Fibroblast of lung (primary cell): ENCODE measurements at regions not wholly inside any gene's neighbourhood (a gene's known extent, or its start where the extent isn't known, plus 50 kb on each side); places are given as distances from the start of the nearest gene placed in this dataset.

ENCODE experiments used
- DNase-seq, 2 donors: peaks; one replicate each; pipeline versions ENCODE4 v3.0.0 to v3.0.0-alpha.2; 2010; ENCODE audit warnings: low read depth in 2 of 2
- H2AFZ ChIP-seq: 2 replicates; pipeline ENCODE4 v1.5.1; 2012; ENCODE audit warnings: low read length, control low read depth, inconsistent platforms
- H3K27ac ChIP-seq: 2 replicates; pipeline ENCODE4 v1.5.1; 2011; ENCODE audit warnings: low read length, control low read depth; ENCODE audit not compliant: insufficient read depth
- H3K27me3 ChIP-seq: 2 replicates; pipeline ENCODE4 v1.5.1; 2011; ENCODE audit warnings: mild to moderate bottlenecking, low read length; ENCODE audit not compliant: control insufficient read depth, insufficient read depth
- H3K36me3 ChIP-seq: 2 replicates; pipeline ENCODE4 v1.5.1; 2011; ENCODE audit warnings: low read length; ENCODE audit not compliant: control insufficient read depth, insufficient read depth
- H3K4me1 ChIP-seq: 2 replicates; pipeline ENCODE4 v1.5.1; 2011; ENCODE audit warnings: low read length; ENCODE audit not compliant: control insufficient read depth, insufficient read depth; ENCODE audit errors: extremely low read depth
- H3K4me2 ChIP-seq: 2 replicates; pipeline ENCODE4 v1.5.1; 2011; ENCODE audit warnings: low read length, control low read depth; ENCODE audit not compliant: insufficient read depth; ENCODE audit errors: extremely low read depth
- H3K4me3 ChIP-seq, 4 experiments: fragments of 200-600 bp in 1 of 4; sonication (generic) in 1 of 4; replicated peaks in 1 of 4; 2 replicates each; pipeline ENCODE4 v1.5.1; 2011 to 2016; ENCODE audit warnings: low read length in 4 of 4, low read depth in 3 of 4, mild to moderate bottlenecking in 3 of 4, control low read depth in 2 of 4, inconsistent platforms in 1 of 4, mixed read lengths in 1 of 4; ENCODE audit not compliant: insufficient read depth in 1 of 4; ENCODE audit errors: control extremely low read depth in 1 of 4
- H3K79me2 ChIP-seq: 2 replicates; pipeline ENCODE4 v1.5.1; 2012; ENCODE audit warnings: mild to moderate bottlenecking, low read length, inconsistent platforms; ENCODE audit not compliant: control insufficient read depth, insufficient read depth
- H3K9ac ChIP-seq: 2 replicates; pipeline ENCODE4 v1.5.1; 2011; ENCODE audit warnings: mild to moderate bottlenecking, low read length, control low read depth; ENCODE audit not compliant: insufficient read depth
- H3K9me3 ChIP-seq: 2 replicates; pipeline ENCODE4 v1.5.1; 2012; ENCODE audit warnings: low read depth, low read length; ENCODE audit not compliant: control insufficient read depth, insufficient read depth
- H4K20me1 ChIP-seq: 2 replicates; pipeline ENCODE4 v1.5.1; 2011; ENCODE audit warnings: low read length; ENCODE audit not compliant: control insufficient read depth, insufficient read depth; ENCODE audit errors: extremely low read depth
- CTCF ChIP-seq, 2 donors: IDR thresholded peaks in 1 of 2; conservative IDR thresholded peaks in 1 of 2; 1 replicate in 1 of 2; 2 replicates in 1 of 2; pipeline ENCODE4 v1.5.1; 2011 to 2012; ENCODE audit warnings: low read length in 2 of 2, control low read depth in 1 of 2, inconsistent platforms in 1 of 2, low read depth in 1 of 2, mild to moderate bottlenecking in 1 of 2
- EZH2 ChIP-seq: IDR thresholded peaks from 2 replicates; pipeline ENCODE4 v1.5.1; 2012; ENCODE audit warnings: low read length, control low read depth, mild to moderate bottlenecking; ENCODE audit errors: missing control alignments

GRCh38 chr9:29865764-29866313, 2292.6 kb upstream of the C9orf72 start:
- Histone ChIP-seq H4K20me1 (no peaks in the 10 kb centered on the region), H2AFZ (no peak overlapping the region), H3K9ac (no peak overlapping the region), H3K27ac (no peak overlapping the region), H3K79me2 (no peaks in the 10 kb centered on the region), H3K36me3 (no peaks in the 10 kb centered on the region), H3K9me3 (no peaks in the 10 kb centered on the region), H3K4me2 (no peak overlapping the region), H3K4me1 (no peaks in the 10 kb centered on the region), H3K4me3 (no peak overlapping the region), H3K27me3 (no peaks in the 10 kb centered on the region)
- no peak for TF ChIP-seq CTCF (conservative IDR thresholded peaks at IDR 0.05 in 1 of 2, IDR thresholded peaks at IDR 0.05 in 1 of 2; ENCODE audit: low read depth in 1 of 2, low read length in 2 of 2)
- no peak for TF ChIP-seq EZH2
- DNase-seq = no peak

GRCh38 chr9:29866556-29866955, 2293.3 kb upstream of the C9orf72 start:
- Histone ChIP-seq H3K27ac (no peak overlapping the region), H3K9ac (no peak overlapping the region), H3K79me2 (no peaks in the 10 kb centered on the region), H3K4me1 (no peaks in the 10 kb centered on the region), H3K9me3 (no peaks in the 10 kb centered on the region), H4K20me1 (no peaks in the 10 kb centered on the region), H2AFZ (no peak overlapping the region), H3K36me3 (no peaks in the 10 kb centered on the region), H3K27me3 (no peaks in the 10 kb centered on the region), H3K4me2 (no peak overlapping the region), H3K4me3 (no peak overlapping the region)
- no peak for DNase-seq
- no peak for TF ChIP-seq CTCF (conservative IDR thresholded peaks at IDR 0.05 in 1 of 2, IDR thresholded peaks at IDR 0.05 in 1 of 2; ENCODE audit: low read depth in 1 of 2, low read length in 2 of 2)
- no peak for TF ChIP-seq EZH2

DNA sequence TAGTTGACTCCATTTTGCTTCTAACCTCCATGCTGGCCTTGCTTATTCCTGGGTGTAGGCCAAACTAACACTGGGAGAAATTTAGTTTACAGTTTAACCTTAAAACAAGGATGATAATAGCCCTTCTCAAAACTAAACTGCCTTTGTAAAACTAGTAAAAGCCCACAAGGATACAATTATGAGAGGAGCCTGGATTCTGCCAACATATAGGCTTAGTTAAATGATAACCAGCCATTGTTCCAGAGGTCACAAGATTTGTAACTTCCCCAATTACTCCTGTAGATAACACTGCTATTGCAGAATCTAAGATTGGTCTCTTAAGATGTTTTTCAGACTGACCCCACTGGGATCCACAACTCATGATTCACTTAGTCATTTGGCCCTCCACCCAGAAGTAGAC, 2300.3 kb upstream of the C9orf72 start:
- Histone ChIP-seq H3K4me2 (no peak overlapping the region), H3K27me3 (no peaks in the 10 kb centered on the region), H3K36me3 (no peaks in the 10 kb centered on the region), H3K27ac (no peak overlapping the region), H3K4me3 (no peak overlapping the region), H2AFZ (no peak overlapping the region), H3K9me3 (no peaks in the 10 kb centered on the region), H4K20me1 (no peaks in the 10 kb centered on the region), H3K9ac (no peak overlapping the region), H3K4me1 (no peaks in the 10 kb centered on the region), H3K79me2 (no peaks in the 10 kb centered on the region)
- no peak for TF ChIP-seq EZH2
- no peak for TF ChIP-seq CTCF (conservative IDR thresholded peaks at IDR 0.05 in 1 of 2, IDR thresholded peaks at IDR 0.05 in 1 of 2; ENCODE audit: low read depth in 1 of 2, low read length in 2 of 2)
- DNase-seq = no peak
